ENCODE measurements at regions not wholly inside any gene's neighbourhood (a gene's known extent, or its start where the extent isn't known, plus 50 kb on each side); places are given as distances from the start of the nearest gene placed in this dataset.

DNA sequence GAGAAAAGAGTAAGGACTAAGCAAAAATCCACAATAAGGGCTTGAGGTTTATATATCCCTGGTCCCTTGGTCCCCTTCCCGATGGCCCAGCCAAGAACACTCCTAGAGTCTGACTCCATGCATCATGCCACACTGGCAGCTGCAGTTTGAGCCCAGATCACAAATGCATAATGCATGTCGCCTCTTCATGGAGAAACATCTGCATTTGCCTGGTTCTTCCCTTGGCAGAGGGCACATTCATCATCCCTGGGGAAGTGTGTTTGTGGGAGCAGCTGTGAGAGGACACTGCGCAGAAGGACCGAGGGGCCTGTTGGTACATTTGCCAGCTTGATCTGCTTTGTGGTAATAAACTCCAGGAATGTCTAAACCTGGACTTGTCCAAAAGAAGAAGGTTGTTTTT is 731.8 kb downstream of the FGF9 start:
- TF ChIP-seq, protein P1, sequence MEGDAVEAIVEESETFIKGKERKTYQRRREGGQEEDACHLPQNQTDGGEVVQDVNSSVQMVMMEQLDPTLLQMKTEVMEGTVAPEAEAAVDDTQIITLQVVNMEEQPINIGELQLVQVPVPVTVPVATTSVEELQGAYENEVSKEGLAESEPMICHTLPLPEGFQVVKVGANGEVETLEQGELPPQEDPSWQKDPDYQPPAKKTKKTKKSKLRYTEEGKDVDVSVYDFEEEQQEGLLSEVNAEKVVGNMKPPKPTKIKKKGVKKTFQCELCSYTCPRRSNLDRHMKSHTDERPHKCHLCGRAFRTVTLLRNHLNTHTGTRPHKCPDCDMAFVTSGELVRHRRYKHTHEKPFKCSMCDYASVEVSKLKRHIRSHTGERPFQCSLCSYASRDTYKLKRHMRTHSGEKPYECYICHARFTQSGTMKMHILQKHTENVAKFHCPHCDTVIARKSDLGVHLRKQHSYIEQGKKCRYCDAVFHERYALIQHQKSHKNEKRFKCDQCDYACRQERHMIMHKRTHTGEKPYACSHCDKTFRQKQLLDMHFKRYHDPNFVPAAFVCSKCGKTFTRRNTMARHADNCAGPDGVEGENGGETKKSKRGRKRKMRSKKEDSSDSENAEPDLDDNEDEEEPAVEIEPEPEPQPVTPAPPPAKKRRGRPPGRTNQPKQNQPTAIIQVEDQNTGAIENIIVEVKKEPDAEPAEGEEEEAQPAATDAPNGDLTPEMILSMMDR (optimal IDR thresholded peaks at IDR 0.05 in 1 of 3, IDR thresholded peaks at IDR 0.05 in 1 of 3, conservative IDR thresholded peaks at IDR 0.05 in 1 of 3; ENCODE audit: extremely low read depth in 1 of 3, insufficient read depth in 2 of 3, low read length in 3 of 3) = no peak
- TF ChIP-seq EZH2 (IDR thresholded peaks at IDR 0.05; ENCODE audit: low read length) = no peak

All from keratinocyte (primary cell).